A549 (cell line): ENCODE measurements at regions not wholly inside any gene's neighbourhood (a gene's known extent, or its start where the extent isn't known, plus 50 kb on each side); places are given as distances from the start of the nearest gene placed in this dataset.

ENCODE experiments used
- PHF8 ChIP-seq: fragments of 200-600 bp; sonication (generic); IDR thresholded peaks from 2 replicates; pipeline ENCODE4 v1.6.1; 2016; ENCODE audit warnings: low read depth, mild to moderate bottlenecking, antibody characterized with exemption, moderate library complexity, borderline replicate concordance
- TF ChIP-seq, protein P1 (sequence below): fragments of >200 bp; sonication (Bioruptor Twin); formaldehyde crosslinking; IDR thresholded peaks from 3 replicates; pipeline ENCODE4 v1.5.1; 2016

DNA sequence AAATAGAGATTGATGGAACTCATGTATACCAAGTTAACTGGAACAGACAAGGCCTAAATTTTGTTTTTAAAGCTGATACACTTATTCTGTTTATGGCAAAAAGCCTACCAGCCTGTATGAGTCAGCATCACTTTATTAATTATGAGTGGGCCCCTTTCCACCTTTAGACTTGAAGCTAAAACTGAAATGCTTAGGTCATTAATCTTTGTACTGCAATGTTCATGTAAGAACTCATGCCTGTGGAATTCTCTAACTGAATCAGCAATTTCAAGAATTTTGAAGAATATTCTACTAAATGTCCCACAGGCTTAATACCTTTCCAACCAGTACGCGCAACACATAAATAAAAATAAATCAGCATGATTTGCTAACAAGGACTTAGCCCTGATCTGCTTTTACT is 140.2 kb upstream of the PHACTR1 start:
- TF ChIP-seq, protein P1, sequence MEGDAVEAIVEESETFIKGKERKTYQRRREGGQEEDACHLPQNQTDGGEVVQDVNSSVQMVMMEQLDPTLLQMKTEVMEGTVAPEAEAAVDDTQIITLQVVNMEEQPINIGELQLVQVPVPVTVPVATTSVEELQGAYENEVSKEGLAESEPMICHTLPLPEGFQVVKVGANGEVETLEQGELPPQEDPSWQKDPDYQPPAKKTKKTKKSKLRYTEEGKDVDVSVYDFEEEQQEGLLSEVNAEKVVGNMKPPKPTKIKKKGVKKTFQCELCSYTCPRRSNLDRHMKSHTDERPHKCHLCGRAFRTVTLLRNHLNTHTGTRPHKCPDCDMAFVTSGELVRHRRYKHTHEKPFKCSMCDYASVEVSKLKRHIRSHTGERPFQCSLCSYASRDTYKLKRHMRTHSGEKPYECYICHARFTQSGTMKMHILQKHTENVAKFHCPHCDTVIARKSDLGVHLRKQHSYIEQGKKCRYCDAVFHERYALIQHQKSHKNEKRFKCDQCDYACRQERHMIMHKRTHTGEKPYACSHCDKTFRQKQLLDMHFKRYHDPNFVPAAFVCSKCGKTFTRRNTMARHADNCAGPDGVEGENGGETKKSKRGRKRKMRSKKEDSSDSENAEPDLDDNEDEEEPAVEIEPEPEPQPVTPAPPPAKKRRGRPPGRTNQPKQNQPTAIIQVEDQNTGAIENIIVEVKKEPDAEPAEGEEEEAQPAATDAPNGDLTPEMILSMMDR, result no peak
- TF ChIP-seq PHF8, result no peak
